H1 (cell line): ENCODE measurements at regions not wholly inside any gene's neighbourhood (a gene's known extent, or its start where the extent isn't known, plus 50 kb on each side); places are given as distances from the start of the nearest gene placed in this dataset.

Source experiments
- CTCF ChIA-PET: fragments of 300-600 bp; sonication (Branson Sonifier 250); formaldehyde crosslinking; loops from one replicate; lab custom pipeline; 2021; ENCODE audit not compliant: partially characterized antibody; lab: Charles Lee
- POLR2A ChIA-PET: fragments of 300-600 bp; sonication (Branson Sonifier 250); formaldehyde crosslinking; loops from one replicate; lab custom pipeline; 2021; ENCODE audit warnings: inconsistent platforms; ENCODE audit not compliant: partially characterized antibody; lab: Charles Lee
- DNase-seq, 2 experiments: peaks; one replicate each; pipeline versions ENCODE4 v3.0.0 to v3.0.0-alpha.2; 2010 to 2022; ENCODE audit warnings: low spot score in 2 of 2, low read depth in 1 of 2, mixed read lengths in 1 of 2
- FAIRE-seq: peaks from 2 replicates; lab custom pipeline; 2011; peaks lifted over from hg19 to GRCh38; lab: Jason Lieb, UNC
- H2AFZ ChIP-seq: 2 replicates; pipeline ENCODE4 v1.8.1; 2012; ENCODE audit warnings: low read length, inconsistent platforms
- H2AK5ac ChIP-seq: 2 replicates; pipeline ENCODE4 v1.6.1; 2013; ENCODE audit warnings: low read depth, low read length
- H2BK120ac ChIP-seq: replicated peaks from 2 replicates; pipeline ENCODE3; 2013; ENCODE audit warnings: low read depth, low read length, inconsistent platforms
- H2BK12ac ChIP-seq: 2 replicates; pipeline ENCODE4 v1.6.1; 2013; ENCODE audit warnings: low read depth, low read length
- H2BK15ac ChIP-seq: 2 replicates; pipeline ENCODE4 v1.6.1; 2013; ENCODE audit warnings: low read length
- H2BK20ac ChIP-seq: 2 replicates; pipeline ENCODE4 v1.6.1; 2013; ENCODE audit warnings: low read length
- H2BK5ac ChIP-seq: 2 replicates; pipeline ENCODE4 v1.6.1; 2013; ENCODE audit warnings: low read depth, low read length
- H3K14ac ChIP-seq: 2 replicates; pipeline ENCODE4 v1.6.1; 2013; ENCODE audit warnings: inconsistent platforms; ENCODE audit not compliant: insufficient read length
- H3K18ac ChIP-seq: 2 replicates; pipeline ENCODE4 v1.6.1; 2013; ENCODE audit warnings: low read length; ENCODE audit errors: extremely low read depth
- H3K23ac ChIP-seq: 2 replicates; pipeline ENCODE4 v1.6.1; 2013; ENCODE audit warnings: inconsistent platforms; ENCODE audit not compliant: insufficient read length
- H3K23me2 ChIP-seq: 2 replicates; pipeline ENCODE4 v1.6.1; 2013; ENCODE audit warnings: low read depth, low read length
- H3K27ac ChIP-seq: 2 replicates; pipeline ENCODE4 v1.6.1; 2011; ENCODE audit warnings: low read depth, low read length, inconsistent platforms
- H3K27me3 ChIP-seq, 4 experiments: replicated peaks in 1 of 4; 1 replicate in 1 of 4; 2 replicates in 3 of 4; pipeline versions ENCODE4 v1.6.1 to v1.8.1; 2011 to 2013; ENCODE audit warnings: low read length in 3 of 4, mild to moderate bottlenecking in 3 of 4, inconsistent platforms in 2 of 4, mixed read lengths in 2 of 4, moderate library complexity in 1 of 4; ENCODE audit not compliant: control insufficient read depth in 3 of 4, insufficient read depth in 3 of 4; ENCODE audit errors: extremely low read depth in 1 of 4
- H3K36me3 ChIP-seq, 4 experiments: 2 replicates each; pipeline versions ENCODE4 v1.6.1 to v1.8.1; 2011 to 2013; ENCODE audit warnings: mild to moderate bottlenecking in 4 of 4, low read length in 3 of 4, moderate library complexity in 2 of 4, control low read depth in 1 of 4, inconsistent platforms in 1 of 4; ENCODE audit not compliant: insufficient read depth in 4 of 4, control insufficient read depth in 2 of 4
- H3K4ac ChIP-seq: replicated peaks from 2 replicates; pipeline ENCODE3; 2013; ENCODE audit warnings: low read length, low read depth, mixed read lengths, inconsistent platforms; ENCODE audit not compliant: insufficient read length
- H3K4me1 ChIP-seq, 4 experiments: replicated peaks in 1 of 4; 1 replicate in 1 of 4; 2 replicates in 3 of 4; pipeline versions ENCODE4 v1.6.1 to v1.8.1; 2011 to 2013; ENCODE audit warnings: low read length in 3 of 4, inconsistent platforms in 2 of 4, mixed read lengths in 1 of 4; ENCODE audit not compliant: insufficient read depth in 4 of 4, control insufficient read depth in 3 of 4
- H3K4me2 ChIP-seq, 2 experiments: 2 replicates each; pipeline versions ENCODE4 v1.6.1 to v1.8.1; 2011 to 2013; ENCODE audit warnings: low read depth in 2 of 2, low read length in 2 of 2, control low read depth in 1 of 2, inconsistent platforms in 1 of 2, mild to moderate bottlenecking in 1 of 2; ENCODE audit not compliant: insufficient read depth in 1 of 2
- H3K4me3 ChIP-seq, 4 experiments: fragments of 200-600, 300-600 bp in 1 of 4; sonication (generic), shearing (Covaris generic), sonication (Bioruptor Twin) in 1 of 4; 2 replicates each; pipeline versions ENCODE4 v1.5.1 to v1.8.1; 2011 to 2016; ENCODE audit warnings: low read length in 4 of 4, low read depth in 3 of 4, control low read depth in 2 of 4, inconsistent platforms in 2 of 4, mild to moderate bottlenecking in 2 of 4, mixed read lengths in 1 of 4, moderate library complexity in 1 of 4; ENCODE audit not compliant: insufficient read depth in 2 of 4; ENCODE audit errors: extremely low read depth in 1 of 4
- H3K56ac ChIP-seq: replicated peaks from 2 replicates; pipeline ENCODE3; 2013; ENCODE audit warnings: low read depth, mild to moderate bottlenecking, mixed read lengths, low read length, inconsistent platforms; ENCODE audit not compliant: insufficient read length
- H3K79me1 ChIP-seq: 2 replicates; pipeline ENCODE4 v1.6.1; 2013; ENCODE audit warnings: low read depth, low read length, control low read depth
- H3K79me2 ChIP-seq, 2 experiments: 2 replicates each; pipeline versions ENCODE4 v1.6.1 to v1.8.1; 2012 to 2013; ENCODE audit warnings: low read length in 2 of 2, mild to moderate bottlenecking in 2 of 2, inconsistent platforms in 1 of 2; ENCODE audit not compliant: insufficient read depth in 2 of 2, control insufficient read depth in 1 of 2
- H3K9ac ChIP-seq, 4 experiments: replicated peaks in 1 of 4; 1 replicate in 1 of 4; 2 replicates in 3 of 4; pipeline versions ENCODE4 v1.6.1 to v1.8.1; 2011 to 2013; ENCODE audit warnings: low read depth in 3 of 4, low read length in 3 of 4, control low read depth in 2 of 4, mild to moderate bottlenecking in 2 of 4, moderate library complexity in 2 of 4, inconsistent platforms in 1 of 4; ENCODE audit errors: extremely low read depth in 1 of 4
- H3K9me3 ChIP-seq, 2 experiments: 2 replicates each; pipeline versions ENCODE4 v1.6.1 to v1.8.1; 2012 to 2013; ENCODE audit warnings: mild to moderate bottlenecking in 2 of 2, moderate library complexity in 2 of 2, control low read depth in 1 of 2, inconsistent platforms in 1 of 2, low read depth in 1 of 2, low read length in 1 of 2, mixed read lengths in 1 of 2; ENCODE audit not compliant: insufficient read depth in 2 of 2
- H4K20me1 ChIP-seq, 2 experiments: replicated peaks in 1 of 2; 2 replicates each; pipeline versions ENCODE3 to v1.8.1; 2011 to 2013; ENCODE audit warnings: inconsistent platforms in 2 of 2, low read length in 2 of 2, mild to moderate bottlenecking in 1 of 2; ENCODE audit not compliant: insufficient read depth in 2 of 2, control insufficient read depth in 1 of 2
- H4K5ac ChIP-seq: 2 replicates; pipeline ENCODE4 v1.6.1; 2013; ENCODE audit warnings: low read length, low read depth, mixed read lengths, inconsistent platforms; ENCODE audit not compliant: insufficient read length
- H4K8ac ChIP-seq: 2 replicates; pipeline ENCODE4 v1.8.0; 2013; ENCODE audit warnings: mild to moderate bottlenecking, moderate library complexity, low read length, inconsistent platforms; ENCODE audit not compliant: insufficient read depth; ENCODE audit errors: extremely low read depth
- H4K91ac ChIP-seq: replicated peaks from 2 replicates; pipeline ENCODE3; 2013; ENCODE audit warnings: low read length, mixed read lengths, inconsistent platforms; ENCODE audit not compliant: insufficient read length
- EZH2 ChIP-seq: fragments of 200-600 bp; sonication (generic); IDR thresholded peaks from 2 replicates; pipeline ENCODE4 v1.7.1; 2012; ENCODE audit warnings: low read depth, mild to moderate bottlenecking, moderate library complexity, low read length, inconsistent platforms; ENCODE audit not compliant: severe bottlenecking
- MAFK ChIP-seq: IDR thresholded peaks from 2 replicates; pipeline ENCODE4 v1.6.1; 2012; ENCODE audit warnings: low read depth, mild to moderate bottlenecking, improper control_type of control experiment, low read length
- POU5F1 ChIP-seq: IDR thresholded peaks from 2 replicates; pipeline ENCODE4 v1.6.1; 2011; ENCODE audit warnings: low read depth, mild to moderate bottlenecking, low read length, moderate library complexity
- RAD21 ChIP-seq, 2 experiments: IDR thresholded peaks in 1 of 2; conservative IDR thresholded peaks in 1 of 2; 2 replicates each; pipeline ENCODE4 v1.6.1; 2011; ENCODE audit warnings: low read depth in 2 of 2, low read length in 2 of 2, improper control_type of control experiment in 1 of 2, inconsistent platforms in 1 of 2, mild to moderate bottlenecking in 1 of 2, moderate library complexity in 1 of 2
- SIRT6 ChIP-seq: IDR thresholded peaks from one replicate; pipeline ENCODE4 v1.7.1; 2012; ENCODE audit warnings: low read length, inconsistent platforms
- WGBS, 2 experiments: shearing (Covaris generic) in 1 of 2; methylation state at CpG; one replicate each; pipeline versions ENCODE4 v1.1.6 to v1.1.7; 2013 to 2015; ENCODE audit warnings: low lambda C conversion rate in 2 of 2, mixed read lengths in 2 of 2, inconsistent platforms in 1 of 2, low coverage in 1 of 2, missing lambda C conversion rate in 1 of 2; ENCODE audit not compliant: insufficient replicate concordance in 2 of 2, insufficient coverage in 1 of 2, insufficient read length in 1 of 2; ENCODE audit errors: extremely low coverage in 1 of 2, missing lambda C conversion rate in 1 of 2; 5-methylcytosine and 5-hydroxymethylcytosine counted together

GRCh38 chr4:129546531-129546930 is 450.6 kb downstream of the C4orf33 start:
- DNase-seq, result no peak
- Histone ChIP-seq H3K9me3 (no peaks in the 10 kb centered on the region), H3K4me1 (no peaks in the 10 kb centered on the region), H3K23me2 (no peaks in the 10 kb centered on the region), H3K18ac (no peak overlapping the region), H4K20me1 (no peaks in the 10 kb centered on the region), H4K91ac (no peak overlapping the region), H3K79me2 (no peaks in the 10 kb centered on the region), H2AFZ (no peak overlapping the region), H2BK5ac (no peak overlapping the region), H2BK15ac (no peak overlapping the region), H3K36me3 (no peaks in the 10 kb centered on the region), H3K79me1 (no peaks in the 10 kb centered on the region), H3K4me2 (no peak overlapping the region), H3K27me3 (no peaks in the 10 kb centered on the region), H2BK12ac (no peak overlapping the region), H3K4me3 (no peak overlapping the region), H3K14ac (no peak overlapping the region), H2BK20ac (no peak overlapping the region), H2BK120ac (no peak overlapping the region), H4K8ac (no peak overlapping the region), H3K4ac (no peak overlapping the region), H3K9ac (no peak overlapping the region), H3K23ac (no peak overlapping the region), H3K27ac (no peak overlapping the region), H4K5ac (no peak overlapping the region), H2AK5ac (no peak overlapping the region), H3K56ac (no peak overlapping the region)
- WGBS, 2 experiments, result 74% methylated on average over 1 of the region's 1 CpG; no CpG with 5 or more reads in 1 of the 2 experiments
- TF ChIP-seq POU5F1 (no peak), SIRT6 (no peak), MAFK (no peak), RAD21 (IDR thresholded peaks at IDR 0.05 in 1 of 2, conservative IDR thresholded peaks at IDR 0.05 in 1 of 2; ENCODE audit: low read depth in 2 of 2, low read length in 2 of 2) (no peak), EZH2 (no peak)
- CTCF ChIA-PET, result no interaction called here
- POLR2A ChIA-PET, result no interaction called here
- no peak for FAIRE-seq
